ENCODE measurements at regions not wholly inside any gene's neighbourhood (a gene's known extent, or its start where the extent isn't known, plus 50 kb on each side); places are given as distances from the start of the nearest gene placed in this dataset.

DNA sequence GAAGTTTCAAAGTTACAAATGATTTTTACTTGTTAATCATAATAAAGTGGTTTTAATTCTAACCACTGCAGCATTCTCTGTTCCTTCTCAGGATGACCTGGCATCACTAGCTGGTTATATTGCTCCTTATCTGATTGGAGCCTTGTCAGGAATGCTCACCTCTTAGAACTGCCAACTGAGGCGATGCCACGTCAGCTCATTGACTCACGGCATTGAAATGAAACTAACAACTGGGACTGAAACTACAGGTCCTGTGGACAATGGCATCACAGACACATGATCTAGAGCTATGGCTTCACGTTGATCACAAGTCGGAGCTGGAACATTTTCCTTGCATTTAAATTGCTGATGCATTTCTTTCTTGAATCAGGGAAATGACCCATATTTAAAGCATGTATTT, 54.9 kb upstream of the MAP2 start:
- no peaks in the 10 kb centered on the region for H4K20me1 ChIP-seq (ENCODE audit: insufficient read depth)
- H3K9me3 ChIP-seq (ENCODE audit: insufficient read depth, low read depth) = no peaks in the 10 kb centered on the region
- BruUV-seq (replicated peaks) = no TSS peak
- no peaks in the 10 kb centered on the region for H3K27me3 ChIP-seq (ENCODE audit: insufficient read depth, low read depth)
- peak overlapping the region; percentile 99 for H3K27ac ChIP-seq
- H3K79me2 ChIP-seq (ENCODE audit: low read depth) = no peaks in the 10 kb centered on the region
- H3K4me1 ChIP-seq (replicated peaks; ENCODE audit: insufficient read depth) = peaks cover 19% of the 10 kb centered on the region
- H2AFZ ChIP-seq = peak overlapping the region; percentile 71
- no peaks in the 10 kb centered on the region for H3K36me3 ChIP-seq (ENCODE audit: low read depth)
- peak overlapping the region; percentile 70 for H3K4me2 ChIP-seq
- DNase-seq = peak; percentile 78 to 97
- H3K9me2 ChIP-seq (ENCODE audit: insufficient read depth) = no peaks in the 10 kb centered on the region
- CTCF ChIA-PET = interaction anchor here (1.1 to 1.3 kb wide), 2 partner anchors 14 to 55 kb away, joined by 4 read pairs; partner anchors contain the start of gene MAP2
- no peak for TF ChIP-seq EZH2 (IDR thresholded peaks at IDR 0.05; ENCODE audit: low read depth)
- TF ChIP-seq, protein P1, sequence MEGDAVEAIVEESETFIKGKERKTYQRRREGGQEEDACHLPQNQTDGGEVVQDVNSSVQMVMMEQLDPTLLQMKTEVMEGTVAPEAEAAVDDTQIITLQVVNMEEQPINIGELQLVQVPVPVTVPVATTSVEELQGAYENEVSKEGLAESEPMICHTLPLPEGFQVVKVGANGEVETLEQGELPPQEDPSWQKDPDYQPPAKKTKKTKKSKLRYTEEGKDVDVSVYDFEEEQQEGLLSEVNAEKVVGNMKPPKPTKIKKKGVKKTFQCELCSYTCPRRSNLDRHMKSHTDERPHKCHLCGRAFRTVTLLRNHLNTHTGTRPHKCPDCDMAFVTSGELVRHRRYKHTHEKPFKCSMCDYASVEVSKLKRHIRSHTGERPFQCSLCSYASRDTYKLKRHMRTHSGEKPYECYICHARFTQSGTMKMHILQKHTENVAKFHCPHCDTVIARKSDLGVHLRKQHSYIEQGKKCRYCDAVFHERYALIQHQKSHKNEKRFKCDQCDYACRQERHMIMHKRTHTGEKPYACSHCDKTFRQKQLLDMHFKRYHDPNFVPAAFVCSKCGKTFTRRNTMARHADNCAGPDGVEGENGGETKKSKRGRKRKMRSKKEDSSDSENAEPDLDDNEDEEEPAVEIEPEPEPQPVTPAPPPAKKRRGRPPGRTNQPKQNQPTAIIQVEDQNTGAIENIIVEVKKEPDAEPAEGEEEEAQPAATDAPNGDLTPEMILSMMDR (conservative IDR thresholded peaks at IDR 0.05) = no peak
- POLR2A ChIA-PET (ENCODE audit: unreplicated experiment) = no interaction called here
- peaks cover 17% of the 10 kb centered on the region for H3F3A ChIP-seq (ENCODE audit: insufficient read depth, low read depth)
- intact Hi-C loops (cut with micrococcal nuclease; ENCODE audit: unreplicated experiment) = loop anchor here (1.0 kb wide), 2 partner anchors 14 to 55 kb away; partner anchors contain the start of gene MAP2
- H3K4me3 ChIP-seq = no peak overlapping the region

DNA sequence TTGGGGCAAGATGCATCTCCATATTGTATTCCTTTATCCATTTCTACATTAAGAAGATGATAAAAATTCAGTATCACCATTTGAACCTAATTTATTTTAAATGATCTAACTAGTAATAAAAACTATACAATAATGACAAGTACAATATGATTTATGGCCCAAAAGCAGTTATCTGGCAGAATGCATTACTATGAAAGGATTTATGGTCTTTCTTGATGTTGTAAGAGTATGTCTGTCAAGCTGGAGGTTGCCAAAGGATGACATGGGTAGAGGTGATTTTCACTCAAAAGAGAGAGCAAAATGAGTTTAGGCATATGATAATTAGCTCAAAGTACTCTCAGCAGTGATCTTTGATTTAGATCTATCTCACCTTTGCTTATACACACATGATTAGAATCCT, 54.2 kb upstream of the MAP2 start:
- CTCF ChIA-PET = no interaction called here
- BruUV-seq (replicated peaks) = no TSS peak

DNA sequence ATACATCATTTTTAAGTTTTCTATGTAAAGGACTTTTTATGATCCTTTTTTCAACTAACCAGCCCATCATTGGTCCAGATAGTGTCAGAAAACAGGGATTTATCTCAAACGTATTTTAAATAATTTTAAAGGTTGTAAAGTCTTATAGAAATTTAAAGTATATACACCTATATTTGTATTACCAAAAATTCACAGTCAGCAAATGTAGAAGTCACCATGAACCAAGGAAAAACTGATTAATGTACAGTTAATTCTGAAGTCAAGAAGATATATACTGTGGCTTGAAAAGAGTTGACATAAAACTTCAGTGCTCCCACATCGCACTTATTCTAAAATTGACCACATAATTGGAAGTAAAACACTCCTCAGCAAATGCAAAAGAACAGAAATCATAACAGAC, 52.4 kb upstream of the MAP2 start:
- H3K4me2 ChIP-seq = no peak overlapping the region
- peaks cover 19% of the 10 kb centered on the region for H3K4me1 ChIP-seq (replicated peaks; ENCODE audit: insufficient read depth)
- peaks cover 17% of the 10 kb centered on the region for H3F3A ChIP-seq (ENCODE audit: insufficient read depth, low read depth)
- no TSS peak for BruUV-seq (replicated peaks)
- no peak overlapping the region for H2AFZ ChIP-seq
- intact Hi-C loops (cut with micrococcal nuclease; ENCODE audit: unreplicated experiment) = no loop called here
- H3K79me2 ChIP-seq (ENCODE audit: low read depth) = no peaks in the 10 kb centered on the region
- TF ChIP-seq, protein P1 (conservative IDR thresholded peaks at IDR 0.05) = no peak
- H3K36me3 ChIP-seq (ENCODE audit: low read depth) = no peaks in the 10 kb centered on the region
- H3K4me3 ChIP-seq = no peak overlapping the region
- H3K27ac ChIP-seq = no peak overlapping the region
- H3K9me2 ChIP-seq (ENCODE audit: insufficient read depth) = no peaks in the 10 kb centered on the region
- H4K20me1 ChIP-seq (ENCODE audit: insufficient read depth) = no peaks in the 10 kb centered on the region
- DNase-seq = no peak
- CTCF ChIA-PET = no interaction called here
- no peaks in the 10 kb centered on the region for H3K27me3 ChIP-seq (ENCODE audit: insufficient read depth, low read depth)
- POLR2A ChIA-PET (ENCODE audit: unreplicated experiment) = no interaction called here
- 0 out of 2 replicates have a peak, but pooled peaks cover 6% of the 10 kb centered on the region for H3K9me3 ChIP-seq (ENCODE audit: insufficient read depth, low read depth)

More for the DNA sequence above, 54.2 kb upstream of the MAP2 start:
- DNase-seq = no peak
- Histone ChIP-seq H3K27ac (peak overlapping the region; percentile 99), H3K9me2 (ENCODE audit: insufficient read depth) (no peaks in the 10 kb centered on the region), H3K4me1 (replicated peaks; ENCODE audit: insufficient read depth) (peaks cover 19% of the 10 kb centered on the region), H3K9me3 (ENCODE audit: insufficient read depth, low read depth) (no peaks in the 10 kb centered on the region), H3K27me3 (ENCODE audit: insufficient read depth, low read depth) (no peaks in the 10 kb centered on the region), H3F3A (ENCODE audit: insufficient read depth, low read depth) (peaks cover 17% of the 10 kb centered on the region), H3K79me2 (ENCODE audit: low read depth) (no peaks in the 10 kb centered on the region), H3K36me3 (ENCODE audit: low read depth) (no peaks in the 10 kb centered on the region), H4K20me1 (ENCODE audit: insufficient read depth) (no peaks in the 10 kb centered on the region), H3K4me3 (no peak overlapping the region), H3K4me2 (peak overlapping the region; percentile 70), H2AFZ (peak overlapping the region; percentile 71; the same call in 1 of the 2 replicates)
- TF ChIP-seq, protein P1 (conservative IDR thresholded peaks at IDR 0.05) = no peak
- TF ChIP-seq EZH2 (IDR thresholded peaks at IDR 0.05; ENCODE audit: low read depth) = no peak
- intact Hi-C loops (cut with micrococcal nuclease; ENCODE audit: unreplicated experiment) = loop anchor here (1.0 kb wide), 2 partner anchors 14 to 55 kb away; partner anchors contain the start of gene MAP2
- POLR2A ChIA-PET (ENCODE audit: unreplicated experiment) = no interaction called here
